K562 (cell line): ENCODE measurements at regions not wholly inside any gene's neighbourhood (a gene's known extent, or its start where the extent isn't known, plus 50 kb on each side); places are given as distances from the start of the nearest gene placed in this dataset.

Experiments used
- CHCHD3 ChIP-seq: fragments of 250-450 bp; sonication (Bioruptor Pico); IDR thresholded peaks from 2 replicates; pipeline ENCODE4 v2.1.2; 2022; ENCODE audit warnings: mild to moderate bottlenecking
- CTBP1 ChIP-seq: fragments of 450-650 bp; IDR thresholded peaks from 2 replicates; pipeline ENCODE4 v1.6.1; 2016; ENCODE audit warnings: borderline replicate concordance
- EHMT2 ChIP-seq: fragments of 450-650 bp; IDR thresholded peaks from 2 replicates; pipeline ENCODE4 v1.6.1; 2018; ENCODE audit warnings: antibody characterized with exemption
- EZH2 ChIP-seq: IDR thresholded peaks from 2 replicates; pipeline ENCODE4 v1.6.1; 2012; ENCODE audit warnings: low read depth, mild to moderate bottlenecking, inconsistent platforms, low read length, borderline replicate concordance
- KLF16 ChIP-seq: IDR thresholded peaks from 2 replicates; pipeline ENCODE4 v1.6.1; 2016; ENCODE audit warnings: antibody characterized with exemption
- POLR2A ChIP-seq: fragments of 450-650 bp; conservative IDR thresholded peaks from 2 replicates; pipeline ENCODE4 v1.6.1; 2016
- POLR2AphosphoS5 ChIP-seq: IDR thresholded peaks from 2 replicates; pipeline ENCODE4 v1.6.1; 2011; ENCODE audit warnings: mild to moderate bottlenecking, low read depth, low read length, moderate library complexity; ENCODE audit not compliant: control insufficient read depth, insufficient read depth
- RAD21 ChIP-seq, 2 experiments: fragments of 250-450 bp in 1 of 2; fragments of 450-650 bp in 1 of 2; sonication (Bioruptor Pico) in 1 of 2; formaldehyde crosslinking in 1 of 2; IDR thresholded peaks in 1 of 2; conservative IDR thresholded peaks in 1 of 2; 2 replicates each; pipeline versions ENCODE4 v1.4.0 to v1.8.0; 2020 to 2022; ENCODE audit warnings: mild to moderate bottlenecking in 2 of 2, moderate library complexity in 1 of 2
- SPI1 ChIP-seq: IDR thresholded peaks from 2 replicates; pipeline ENCODE4 v1.6.1; 2011; ENCODE audit warnings: low read depth, low read length, control low read depth, borderline replicate concordance
- ZNF174 ChIP-seq: fragments of 250-450 bp; sonication (Bioruptor Pico); IDR thresholded peaks from 2 replicates; pipeline ENCODE4 v1.4.0; 2020; ENCODE audit warnings: mild to moderate bottlenecking
- ZNF655 ChIP-seq: fragments of 250-450 bp; sonication (Bioruptor Pico); IDR thresholded peaks from 2 replicates; pipeline ENCODE4 v1.5.0; 2021
- TF ChIP-seq, protein P1 (sequence below): fragments of 250-450 bp; sonication (Bioruptor Pico); IDR thresholded peaks from 2 replicates; pipeline ENCODE4 v1.5.1; 2021; ENCODE audit warnings: mild to moderate bottlenecking

DNA sequence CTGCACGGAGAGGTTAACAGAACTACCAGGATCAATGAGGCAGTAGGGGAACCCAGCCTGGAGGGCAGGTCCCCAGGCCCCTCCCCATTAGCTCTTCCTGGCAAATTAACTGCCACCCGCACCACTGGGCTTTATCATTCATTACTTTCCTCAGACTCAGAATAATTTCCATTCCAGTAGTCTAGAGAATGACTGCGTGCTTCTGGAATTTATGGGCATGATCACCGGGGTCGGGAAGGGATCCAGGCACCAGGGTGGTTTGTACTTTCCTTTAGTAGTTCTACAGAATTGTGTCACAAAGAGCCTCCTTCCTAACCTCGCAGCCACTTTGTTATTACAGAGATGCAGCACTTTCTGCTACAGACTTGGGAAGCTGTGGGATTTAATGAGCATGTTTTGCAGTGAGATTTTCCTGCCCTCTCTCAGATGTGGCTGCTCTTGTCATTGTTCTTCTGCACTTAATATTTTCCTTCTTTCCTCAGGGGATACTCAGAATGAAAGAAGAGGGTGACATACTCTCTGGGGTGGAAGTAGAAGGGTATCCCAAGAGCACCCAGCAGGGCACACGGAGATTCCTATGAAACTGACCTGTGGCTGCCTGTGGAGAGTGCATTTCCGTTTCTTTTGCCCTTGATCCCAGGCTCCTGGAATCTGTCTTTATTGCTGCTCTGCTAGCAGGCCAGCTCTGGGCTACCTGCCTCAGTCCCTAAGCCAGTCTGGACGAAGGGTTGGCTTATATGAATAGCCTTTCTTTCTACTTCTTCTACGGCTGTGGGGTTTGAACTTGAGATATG is 285.0 kb upstream of the SLC10A2 start:
- TF ChIP-seq POLR2A (no peak), CTBP1 (no peak), RAD21 (CRISPR knock-in tag; conservative IDR thresholded peaks at IDR 0.05 in 1 of 2, IDR thresholded peaks at IDR 0.05 in 1 of 2) (no peak), KLF16 (no peak), POLR2AphosphoS5 (no peak), CHCHD3 (CRISPR knock-in tag) (no peak), SPI1 (no peak), EHMT2 (no peak), EZH2 (no peak), ZNF174 (no peak), ZNF655 (no peak)
- TF ChIP-seq, protein P1, sequence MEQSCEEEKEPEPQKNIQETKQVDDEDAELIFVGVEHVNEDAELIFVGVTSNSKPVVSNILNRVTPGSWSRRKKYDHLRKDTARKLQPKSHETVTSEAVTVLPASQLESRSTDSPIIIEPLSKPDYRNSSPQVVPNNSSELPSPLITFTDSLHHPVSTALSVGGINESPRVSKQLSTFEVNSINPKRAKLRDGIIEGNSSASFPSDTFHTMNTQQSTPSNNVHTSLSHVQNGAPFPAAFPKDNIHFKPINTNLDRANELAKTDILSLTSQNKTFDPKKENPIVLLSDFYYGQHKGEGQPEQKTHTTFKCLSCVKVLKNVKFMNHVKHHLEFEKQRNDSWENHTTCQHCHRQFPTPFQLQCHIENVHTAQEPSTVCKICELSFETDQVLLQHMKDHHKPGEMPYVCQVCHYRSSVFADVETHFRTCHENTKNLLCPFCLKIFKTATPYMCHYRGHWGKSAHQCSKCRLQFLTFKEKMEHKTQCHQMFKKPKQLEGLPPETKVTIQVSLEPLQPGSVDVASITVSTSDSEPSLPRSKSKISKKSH (CRISPR knock-in tag), result no peak
